ENCODE measurements at regions not wholly inside any gene's neighbourhood (a gene's known extent, or its start where the extent isn't known, plus 50 kb on each side); places are given as distances from the start of the nearest gene placed in this dataset.

GRCh38 chr5:2306711-2307110 is 424.0 kb upstream of the IRX4 start:
- no peak for TF ChIP-seq POLR2A (IDR thresholded peaks at IDR 0.05)
- TF ChIP-seq CTCF (IDR thresholded peaks at IDR 0.05): no peak

All from body of pancreas (tissue), 4 donors.